ENCODE measurements at regions not wholly inside any gene's neighbourhood (a gene's known extent, or its start where the extent isn't known, plus 50 kb on each side); places are given as distances from the start of the nearest gene placed in this dataset.

- Mint-ChIP-seq H3K27me3 (no peaks in the 10 kb centered on the region), H3K9me3 (no peaks in the 10 kb centered on the region), H3K4me1 (no peaks in the 10 kb centered on the region), H3K27ac (no peak overlapping the region), H3K36me3 (no peaks in the 10 kb centered on the region), H3K4me3 (no peak overlapping the region)
- no peak for DNase-seq
These were observed 190.7 kb upstream of the DYNLRB2 start for GRCh38 chr16:80350061-80350460.

- Mint-ChIP-seq H3K27me3 (no peaks in the 10 kb centered on the region), H3K4me3 (no peak overlapping the region), H3K4me1 (no peaks in the 10 kb centered on the region), H3K36me3 (no peaks in the 10 kb centered on the region), H3K9me3 (no peaks in the 10 kb centered on the region), H3K27ac (no peak overlapping the region)
- no peak for DNase-seq
These were observed 192.9 kb upstream of the DYNLRB2 start for GRCh38 chr16:80347900-80348299.

DNA sequence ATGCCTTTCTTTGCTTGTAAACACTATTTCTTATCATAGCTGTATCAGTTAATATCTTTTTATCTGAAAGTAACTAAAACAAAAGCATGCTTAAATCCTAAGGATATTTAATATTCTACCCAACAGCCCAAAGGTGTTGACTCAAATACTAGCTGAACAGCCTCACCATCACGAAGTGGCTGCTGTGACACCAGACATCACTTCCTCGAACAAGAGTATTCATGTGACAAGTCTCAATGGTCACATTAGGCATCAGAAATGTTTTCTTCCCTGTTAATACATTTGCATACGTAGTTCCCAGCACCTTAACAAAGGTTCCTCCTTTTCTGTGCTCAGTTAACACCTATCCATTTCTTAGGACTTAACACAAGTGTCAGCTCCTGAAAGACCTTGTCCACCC is 193.8 kb upstream of the DYNLRB2 start:
- no peak for DNase-seq

GRCh38 chr16:80346111-80346632 is 194.6 kb upstream of the DYNLRB2 start:
- no peak overlapping the region for H3K4me3 Mint-ChIP-seq
- no peaks in the 10 kb centered on the region for H3K9me3 Mint-ChIP-seq
- no peak overlapping the region for H3K27ac Mint-ChIP-seq
- H3K27me3 Mint-ChIP-seq = no peaks in the 10 kb centered on the region
- no peaks in the 10 kb centered on the region for H3K36me3 Mint-ChIP-seq
- DNase-seq = no peak
- no peaks in the 10 kb centered on the region for H3K4me1 Mint-ChIP-seq

More for the DNA sequence above, 193.8 kb upstream of the DYNLRB2 start:
- no peak overlapping the region for H3K27ac Mint-ChIP-seq
- no peaks in the 10 kb centered on the region for H3K36me3 Mint-ChIP-seq
- H3K4me3 Mint-ChIP-seq = no peak overlapping the region
- H3K4me1 Mint-ChIP-seq = no peaks in the 10 kb centered on the region
- no peaks in the 10 kb centered on the region for H3K9me3 Mint-ChIP-seq
- no peaks in the 10 kb centered on the region for H3K27me3 Mint-ChIP-seq

GRCh38 chr16:80345701-80346100 is 195.1 kb upstream of the DYNLRB2 start:
- Mint-ChIP-seq H3K27me3 (no peaks in the 10 kb centered on the region), H3K27ac (no peak overlapping the region), H3K4me3 (no peak overlapping the region), H3K36me3 (no peaks in the 10 kb centered on the region), H3K9me3 (no peaks in the 10 kb centered on the region), H3K4me1 (no peaks in the 10 kb centered on the region)
- no peak for DNase-seq

DNA sequence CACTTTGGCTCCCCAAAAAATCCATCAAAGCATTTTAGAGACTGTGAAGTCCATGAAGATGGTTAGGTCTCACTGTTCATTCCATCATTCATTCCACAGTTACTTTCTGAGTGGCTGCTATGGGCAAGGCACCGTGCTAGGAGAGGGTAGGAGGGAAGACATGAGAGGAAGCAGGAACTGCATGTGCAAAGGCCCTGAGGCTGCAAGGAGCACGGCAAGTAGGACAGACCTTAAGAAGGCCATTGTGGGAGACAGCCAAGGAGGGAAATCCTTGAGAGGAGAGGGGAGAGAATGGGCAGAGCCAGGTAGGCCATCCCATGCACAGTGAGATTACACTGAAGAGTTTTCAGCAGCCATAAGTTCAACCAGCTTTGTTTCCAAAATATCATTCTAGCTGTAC is 196.2 kb upstream of the DYNLRB2 start:
- Mint-ChIP-seq H3K36me3 (no peaks in the 10 kb centered on the region), H3K27me3 (no peaks in the 10 kb centered on the region)
- DNase-seq = no peak

DNA sequence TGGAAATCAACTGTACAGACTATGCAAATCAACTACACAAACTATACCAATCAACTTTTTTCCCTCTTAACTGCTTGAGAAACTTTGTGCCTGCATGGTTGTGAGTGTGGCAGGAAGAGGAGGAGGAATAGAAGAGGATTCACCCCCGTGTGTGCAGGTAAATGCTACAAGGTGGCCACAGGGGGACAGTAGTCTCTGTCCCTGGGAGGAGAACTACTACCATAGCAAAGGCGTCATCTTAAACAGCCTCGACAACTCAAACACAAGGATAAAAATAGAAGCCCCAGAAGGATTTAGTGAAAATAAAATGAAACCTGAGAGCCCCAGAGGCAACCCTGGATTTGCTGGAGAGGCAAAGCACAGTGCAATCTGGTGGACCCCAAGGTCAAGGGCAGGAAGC is 199.5 kb upstream of the DYNLRB2 start:
- Mint-ChIP-seq H3K27me3 (peaks cover 7% of the 10 kb centered on the region), H3K27ac (no peak overlapping the region), H3K4me3 (no peak overlapping the region), H3K9me3 (no peaks in the 10 kb centered on the region), H3K4me1 (no peaks in the 10 kb centered on the region), H3K36me3 (no peaks in the 10 kb centered on the region)
- DNase-seq = no peak

More for the DNA sequence above, 196.2 kb upstream of the DYNLRB2 start:
- H3K4me3 Mint-ChIP-seq = no peak overlapping the region
- no peaks in the 10 kb centered on the region for H3K9me3 Mint-ChIP-seq
- no peaks in the 10 kb centered on the region for H3K4me1 Mint-ChIP-seq
- H3K27ac Mint-ChIP-seq = no peak overlapping the region

DNA sequence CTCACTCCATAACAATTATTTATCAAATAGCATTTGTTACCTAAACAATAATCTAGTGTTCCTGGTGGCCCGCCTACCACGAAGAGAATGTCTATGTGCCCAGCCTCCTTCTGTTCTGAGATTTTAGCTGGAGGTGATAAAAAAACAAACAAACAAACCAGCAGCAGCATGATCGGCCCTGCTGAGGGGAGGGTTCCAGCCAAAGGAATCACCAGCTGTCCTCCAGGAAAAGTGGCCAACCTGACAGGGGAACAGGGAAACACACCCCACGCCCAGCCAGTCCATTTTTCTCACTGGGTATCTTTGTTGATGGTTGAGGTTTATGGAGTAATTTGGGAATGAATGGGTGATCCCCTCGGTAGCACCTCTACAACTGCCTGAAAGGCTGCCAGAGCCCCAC is 203.0 kb upstream of the DYNLRB2 start:
- H3K4me1 Mint-ChIP-seq = no peaks in the 10 kb centered on the region
- no peak overlapping the region for H3K27ac Mint-ChIP-seq
- DNase-seq = no peak
- H3K9me3 Mint-ChIP-seq = no peaks in the 10 kb centered on the region
- H3K27me3 Mint-ChIP-seq = peaks cover 7% of the 10 kb centered on the region
- H3K36me3 Mint-ChIP-seq = no peaks in the 10 kb centered on the region
- H3K4me3 Mint-ChIP-seq = no peak overlapping the region

DNA sequence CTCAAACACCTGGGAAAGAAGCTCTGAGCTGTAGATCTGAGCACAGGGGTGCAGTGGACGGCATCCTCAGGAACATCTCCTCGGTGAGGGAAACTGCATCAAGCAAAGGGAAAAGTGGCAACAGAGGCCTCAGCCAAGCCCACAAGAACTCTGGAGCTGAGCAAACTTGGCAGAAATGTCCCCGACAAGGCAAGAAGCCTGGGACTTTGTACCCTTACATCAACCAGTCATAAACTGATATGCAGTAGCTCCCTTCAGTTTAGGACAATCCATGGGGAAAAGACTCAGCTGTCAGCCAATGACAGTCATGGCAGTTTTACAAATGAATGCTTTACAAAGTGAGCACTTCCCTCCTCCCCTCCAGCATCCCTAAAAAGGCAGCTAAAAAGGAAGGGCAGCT is 210.0 kb upstream of the DYNLRB2 start:
- Mint-ChIP-seq H3K9me3 (no peaks in the 10 kb centered on the region), H3K27ac (no peak overlapping the region), H3K4me3 (no peak overlapping the region), H3K36me3 (no peaks in the 10 kb centered on the region), H3K27me3 (peaks cover 6% of the 10 kb centered on the region), H3K4me1 (no peaks in the 10 kb centered on the region)
- no peak for DNase-seq

DNA sequence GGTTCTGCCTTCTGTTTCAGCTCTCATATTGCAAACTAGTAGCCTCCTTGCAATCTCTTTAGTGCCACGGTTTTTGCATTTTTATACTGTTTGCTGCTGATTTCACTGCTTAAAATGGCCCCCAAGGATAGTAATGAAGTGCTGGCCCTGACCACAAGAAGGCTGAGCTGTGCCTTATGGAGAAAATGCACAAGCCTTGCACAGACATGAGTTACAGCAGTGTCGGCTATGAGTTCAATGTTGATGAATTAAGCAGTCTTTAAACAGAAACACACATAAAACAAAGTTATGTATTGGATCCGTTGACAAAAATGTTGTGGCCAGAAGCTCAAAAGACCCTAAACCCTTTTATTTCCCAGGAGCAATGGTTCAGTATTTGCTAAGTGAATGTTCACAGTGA is 210.6 kb upstream of the DYNLRB2 start:
- Mint-ChIP-seq H3K27ac (no peak overlapping the region), H3K36me3 (no peaks in the 10 kb centered on the region), H3K27me3 (peaks cover 6% of the 10 kb centered on the region), H3K9me3 (no peaks in the 10 kb centered on the region), H3K4me1 (no peaks in the 10 kb centered on the region), H3K4me3 (no peak overlapping the region)
- no peak for DNase-seq

GRCh38 chr16:80327740-80328139 is 213.1 kb upstream of the DYNLRB2 start:
- no peak for DNase-seq
- H3K4me3 Mint-ChIP-seq = no peak overlapping the region
- H3K4me1 Mint-ChIP-seq = no peaks in the 10 kb centered on the region
- H3K27me3 Mint-ChIP-seq = peaks cover 10% of the 10 kb centered on the region
- no peak overlapping the region for H3K27ac Mint-ChIP-seq
- no peaks in the 10 kb centered on the region for H3K9me3 Mint-ChIP-seq
- H3K36me3 Mint-ChIP-seq = no peaks in the 10 kb centered on the region

DNA sequence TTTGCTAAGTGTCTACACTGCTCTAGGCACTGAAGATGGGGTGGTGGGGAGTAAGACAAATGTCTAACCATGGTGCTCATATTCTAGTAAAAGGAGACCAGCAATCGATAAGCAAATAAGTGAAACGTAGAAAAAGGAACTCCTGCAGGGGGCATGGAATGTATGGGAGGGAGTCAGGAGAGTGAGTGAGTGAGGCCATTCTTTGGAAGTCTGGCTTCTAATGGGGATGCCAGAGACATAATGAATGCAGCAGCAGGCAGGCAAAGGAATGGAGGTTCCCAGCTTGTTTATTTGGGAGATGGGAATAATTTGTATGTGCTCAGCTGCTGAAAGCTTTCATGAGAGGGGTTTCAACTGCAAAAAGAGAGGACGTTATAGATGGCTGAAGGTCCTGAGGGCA is 216.4 kb upstream of the DYNLRB2 start:
- H3K4me1 Mint-ChIP-seq = no peaks in the 10 kb centered on the region
- no peak overlapping the region for H3K27ac Mint-ChIP-seq
- H3K4me3 Mint-ChIP-seq = no peak overlapping the region
- H3K27me3 Mint-ChIP-seq = peaks cover 11% of the 10 kb centered on the region
- no peaks in the 10 kb centered on the region for H3K36me3 Mint-ChIP-seq
- no peaks in the 10 kb centered on the region for H3K9me3 Mint-ChIP-seq
- DNase-seq = no peak

DNA sequence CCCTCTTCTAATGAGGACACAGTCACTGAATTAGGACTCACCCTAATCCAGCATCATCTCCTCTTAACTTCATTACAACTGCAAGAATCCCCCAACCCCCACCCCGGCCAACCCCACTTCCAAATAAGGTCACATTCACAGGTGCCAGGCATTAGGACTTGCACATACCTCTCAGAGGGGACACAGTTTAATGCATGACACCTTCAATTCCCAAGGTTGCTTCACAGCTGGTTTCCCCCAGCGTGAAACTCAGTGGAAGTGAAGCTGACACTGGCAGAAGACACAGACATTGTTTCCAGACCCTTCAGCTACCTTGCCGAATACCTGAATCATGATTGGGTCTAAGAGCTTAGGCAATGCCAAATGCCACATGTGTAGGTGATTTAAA is 217.0 kb upstream of the DYNLRB2 start:
- no peaks in the 10 kb centered on the region for H3K36me3 Mint-ChIP-seq
- no peak overlapping the region for H3K4me3 Mint-ChIP-seq
- H3K4me1 Mint-ChIP-seq = no peaks in the 10 kb centered on the region
- DNase-seq = no peak
- peaks cover 7% of the 10 kb centered on the region for H3K27me3 Mint-ChIP-seq
- no peaks in the 10 kb centered on the region for H3K9me3 Mint-ChIP-seq
- H3K27ac Mint-ChIP-seq = no peak overlapping the region

- Mint-ChIP-seq H3K36me3 (no peaks in the 10 kb centered on the region), H3K4me1 (no peaks in the 10 kb centered on the region)
These were observed 217.5 kb upstream of the DYNLRB2 start for GRCh38 chr16:80323187-80323807.

DNA sequence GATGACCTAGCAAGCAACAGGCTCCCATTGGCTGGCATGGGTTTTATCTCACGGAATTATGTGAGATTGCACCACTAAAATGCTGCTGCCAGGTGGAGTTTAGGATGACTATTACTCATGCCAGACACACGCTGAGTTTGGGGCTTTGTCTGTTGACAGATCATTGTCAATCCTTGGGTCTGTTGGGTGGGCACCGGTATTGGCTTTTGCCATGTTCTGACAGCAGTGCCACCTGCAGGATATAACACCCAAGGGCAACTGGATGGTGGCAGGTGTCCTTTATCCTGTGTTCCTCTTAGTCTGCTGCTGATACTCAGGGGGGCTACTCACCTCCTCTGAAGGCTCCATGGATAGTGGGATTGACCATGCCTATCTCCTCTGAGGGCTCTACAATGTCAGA is 221.6 kb upstream of the DYNLRB2 start:
- Mint-ChIP-seq H3K27ac (no peak overlapping the region), H3K9me3 (no peaks in the 10 kb centered on the region), H3K4me1 (no peaks in the 10 kb centered on the region), H3K27me3 (peaks cover 6% of the 10 kb centered on the region), H3K4me3 (no peak overlapping the region), H3K36me3 (no peaks in the 10 kb centered on the region)
- no peak for DNase-seq

More at GRCh38 chr16:80323187-80323807, 217.5 kb upstream of the DYNLRB2 start:
- Mint-ChIP-seq H3K27me3 (peaks cover 7% of the 10 kb centered on the region), H3K9me3 (no peaks in the 10 kb centered on the region), H3K27ac (no peak overlapping the region), H3K4me3 (no peak overlapping the region)
- DNase-seq = no peak

DNA sequence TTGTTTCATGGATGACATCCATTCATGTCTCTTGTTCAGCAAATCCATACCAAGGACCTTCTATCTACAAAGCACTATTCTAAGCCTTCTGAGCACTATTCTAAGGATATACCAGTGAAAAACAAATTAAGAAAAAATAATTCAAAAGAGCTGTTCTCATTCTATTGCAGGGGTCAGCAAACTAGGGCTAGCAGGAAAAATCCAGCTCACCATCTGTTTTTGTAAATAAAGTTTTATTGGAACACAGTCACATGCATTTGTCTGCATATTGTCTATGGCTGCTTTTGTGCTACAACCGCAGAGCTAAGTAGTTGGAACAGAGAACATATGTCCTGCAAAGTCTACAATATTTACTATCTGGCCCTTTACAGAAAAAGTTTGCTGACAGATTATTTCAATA is 222.7 kb upstream of the DYNLRB2 start:
- H3K36me3 Mint-ChIP-seq = no peaks in the 10 kb centered on the region
- no peak for DNase-seq
- no peak overlapping the region for H3K27ac Mint-ChIP-seq
- no peak overlapping the region for H3K4me3 Mint-ChIP-seq
- H3K27me3 Mint-ChIP-seq = peaks cover 6% of the 10 kb centered on the region
- no peaks in the 10 kb centered on the region for H3K4me1 Mint-ChIP-seq
- H3K9me3 Mint-ChIP-seq = no peaks in the 10 kb centered on the region
